ENCODE measurements at regions not wholly inside any gene's neighbourhood (a gene's known extent, or its start where the extent isn't known, plus 50 kb on each side); places are given as distances from the start of the nearest gene placed in this dataset.
"Not testable (repeated sequence)": the region's sequence is repeated elsewhere in the genome, so short reads cannot be mapped to it uniquely, and the experiment has no call there.

- TF ChIP-seq, protein P1, sequence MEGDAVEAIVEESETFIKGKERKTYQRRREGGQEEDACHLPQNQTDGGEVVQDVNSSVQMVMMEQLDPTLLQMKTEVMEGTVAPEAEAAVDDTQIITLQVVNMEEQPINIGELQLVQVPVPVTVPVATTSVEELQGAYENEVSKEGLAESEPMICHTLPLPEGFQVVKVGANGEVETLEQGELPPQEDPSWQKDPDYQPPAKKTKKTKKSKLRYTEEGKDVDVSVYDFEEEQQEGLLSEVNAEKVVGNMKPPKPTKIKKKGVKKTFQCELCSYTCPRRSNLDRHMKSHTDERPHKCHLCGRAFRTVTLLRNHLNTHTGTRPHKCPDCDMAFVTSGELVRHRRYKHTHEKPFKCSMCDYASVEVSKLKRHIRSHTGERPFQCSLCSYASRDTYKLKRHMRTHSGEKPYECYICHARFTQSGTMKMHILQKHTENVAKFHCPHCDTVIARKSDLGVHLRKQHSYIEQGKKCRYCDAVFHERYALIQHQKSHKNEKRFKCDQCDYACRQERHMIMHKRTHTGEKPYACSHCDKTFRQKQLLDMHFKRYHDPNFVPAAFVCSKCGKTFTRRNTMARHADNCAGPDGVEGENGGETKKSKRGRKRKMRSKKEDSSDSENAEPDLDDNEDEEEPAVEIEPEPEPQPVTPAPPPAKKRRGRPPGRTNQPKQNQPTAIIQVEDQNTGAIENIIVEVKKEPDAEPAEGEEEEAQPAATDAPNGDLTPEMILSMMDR (IDR thresholded peaks at IDR 0.05): not testable (repeated sequence)
- not testable (repeated sequence) for TF ChIP-seq POLR2AphosphoS5 (IDR thresholded peaks at IDR 0.05)
Measured at GRCh38 chr17:71646890-71647289, 473.9 kb upstream of the SOX9 start.
